MM.1S (cell line): ENCODE measurements at regions not wholly inside any gene's neighbourhood (a gene's known extent, or its start where the extent isn't known, plus 50 kb on each side); places are given as distances from the start of the nearest gene placed in this dataset.

ENCODE experiments used
- EZH2 ChIP-seq: fragments of 300-600 bp; sonication (generic); optimal IDR thresholded peaks from 2 replicates; pipeline ENCODE3; 2017; ENCODE audit warnings: low read depth, mild to moderate bottlenecking, antibody characterized with exemption, low read length, mixed read lengths
- EZH2phosphoT487 ChIP-seq: fragments of 300-600 bp; sonication (generic); IDR thresholded peaks from 2 replicates; pipeline ENCODE4 v1.6.1; 2018; ENCODE audit warnings: antibody characterized with exemption, low read length
- TF ChIP-seq, protein P1 (sequence below): fragments of 300-600 bp; sonication (generic); IDR thresholded peaks from 2 replicates; pipeline ENCODE4 v1.5.1; 2016; ENCODE audit warnings: antibody characterized with exemption, low read length, mixed read lengths

GRCh38 chr2:11094021-11094810, 61.1 kb upstream of the SLC66A3 start:
- TF ChIP-seq EZH2 = no peak
- TF ChIP-seq, protein P1, sequence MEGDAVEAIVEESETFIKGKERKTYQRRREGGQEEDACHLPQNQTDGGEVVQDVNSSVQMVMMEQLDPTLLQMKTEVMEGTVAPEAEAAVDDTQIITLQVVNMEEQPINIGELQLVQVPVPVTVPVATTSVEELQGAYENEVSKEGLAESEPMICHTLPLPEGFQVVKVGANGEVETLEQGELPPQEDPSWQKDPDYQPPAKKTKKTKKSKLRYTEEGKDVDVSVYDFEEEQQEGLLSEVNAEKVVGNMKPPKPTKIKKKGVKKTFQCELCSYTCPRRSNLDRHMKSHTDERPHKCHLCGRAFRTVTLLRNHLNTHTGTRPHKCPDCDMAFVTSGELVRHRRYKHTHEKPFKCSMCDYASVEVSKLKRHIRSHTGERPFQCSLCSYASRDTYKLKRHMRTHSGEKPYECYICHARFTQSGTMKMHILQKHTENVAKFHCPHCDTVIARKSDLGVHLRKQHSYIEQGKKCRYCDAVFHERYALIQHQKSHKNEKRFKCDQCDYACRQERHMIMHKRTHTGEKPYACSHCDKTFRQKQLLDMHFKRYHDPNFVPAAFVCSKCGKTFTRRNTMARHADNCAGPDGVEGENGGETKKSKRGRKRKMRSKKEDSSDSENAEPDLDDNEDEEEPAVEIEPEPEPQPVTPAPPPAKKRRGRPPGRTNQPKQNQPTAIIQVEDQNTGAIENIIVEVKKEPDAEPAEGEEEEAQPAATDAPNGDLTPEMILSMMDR = no peak
- TF ChIP-seq EZH2phosphoT487 = no peak
